Vagina (tissue), 2 donors: ENCODE measurements at regions not wholly inside any gene's neighbourhood (a gene's known extent, or its start where the extent isn't known, plus 50 kb on each side); places are given as distances from the start of the nearest gene placed in this dataset.

Source experiments
- CTCF ChIP-seq, 3 experiments: fragments of 450-650 bp in 2 of 3; fragments of 200-600 bp in 1 of 3; sonication (generic) in 1 of 3; IDR thresholded peaks; one replicate each; pipeline ENCODE4 v1.5.1; 2017 to 2019; ENCODE audit warnings: antibody characterized with exemption in 3 of 3, mild to moderate bottlenecking in 2 of 3, moderate library complexity in 2 of 3
- POLR2AphosphoS5 ChIP-seq, 2 donors: sonication (generic); formaldehyde crosslinking; IDR thresholded peaks; one replicate each; pipeline ENCODE4 v1.9.0; 2017; ENCODE audit warnings: antibody characterized with exemption in 2 of 2, mild to moderate bottlenecking in 2 of 2, low read depth in 1 of 2; ENCODE audit not compliant: insufficient read depth in 1 of 2

GRCh38 chr7:130877991-130878305 lies 143.9 kb upstream of the KLF14 start:
- TF ChIP-seq POLR2AphosphoS5 (IDR thresholded peaks at IDR 0.05; ENCODE audit: insufficient read depth in 1 of 2, low read depth in 1 of 2) (no peak), CTCF (IDR thresholded peaks at IDR 0.05) (no peak)
